GM12872 (cell line): ENCODE measurements at regions not wholly inside any gene's neighbourhood (a gene's known extent, or its start where the extent isn't known, plus 50 kb on each side); places are given as distances from the start of the nearest gene placed in this dataset.

Experiments used
- TF ChIP-seq, protein P1 (sequence below): IDR thresholded peaks from 3 replicates; pipeline ENCODE4 v1.5.1; 2011; ENCODE audit warnings: low read depth, mild to moderate bottlenecking, low read length, moderate library complexity; ENCODE audit not compliant: insufficient read depth

DNA sequence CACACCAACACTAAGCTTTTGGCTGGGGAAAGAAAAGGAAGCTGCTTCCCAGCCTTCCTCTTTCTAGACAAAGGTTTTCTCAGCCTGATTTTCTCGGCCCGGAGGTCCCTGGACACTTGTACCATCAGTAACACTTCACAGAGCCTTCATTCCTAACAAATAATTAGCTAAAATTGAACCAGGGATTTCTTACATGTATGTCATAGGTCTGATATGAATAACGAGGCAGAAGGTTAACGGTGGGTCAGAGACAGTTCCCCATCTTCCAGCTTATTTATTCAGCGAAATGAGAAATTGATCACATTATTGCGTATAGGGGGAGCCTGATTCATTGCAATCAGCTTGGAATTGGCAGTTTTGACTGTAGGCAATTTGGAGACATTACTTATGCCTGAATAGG is 142.5 kb downstream of the SALL1 start:
- TF ChIP-seq, protein P1, sequence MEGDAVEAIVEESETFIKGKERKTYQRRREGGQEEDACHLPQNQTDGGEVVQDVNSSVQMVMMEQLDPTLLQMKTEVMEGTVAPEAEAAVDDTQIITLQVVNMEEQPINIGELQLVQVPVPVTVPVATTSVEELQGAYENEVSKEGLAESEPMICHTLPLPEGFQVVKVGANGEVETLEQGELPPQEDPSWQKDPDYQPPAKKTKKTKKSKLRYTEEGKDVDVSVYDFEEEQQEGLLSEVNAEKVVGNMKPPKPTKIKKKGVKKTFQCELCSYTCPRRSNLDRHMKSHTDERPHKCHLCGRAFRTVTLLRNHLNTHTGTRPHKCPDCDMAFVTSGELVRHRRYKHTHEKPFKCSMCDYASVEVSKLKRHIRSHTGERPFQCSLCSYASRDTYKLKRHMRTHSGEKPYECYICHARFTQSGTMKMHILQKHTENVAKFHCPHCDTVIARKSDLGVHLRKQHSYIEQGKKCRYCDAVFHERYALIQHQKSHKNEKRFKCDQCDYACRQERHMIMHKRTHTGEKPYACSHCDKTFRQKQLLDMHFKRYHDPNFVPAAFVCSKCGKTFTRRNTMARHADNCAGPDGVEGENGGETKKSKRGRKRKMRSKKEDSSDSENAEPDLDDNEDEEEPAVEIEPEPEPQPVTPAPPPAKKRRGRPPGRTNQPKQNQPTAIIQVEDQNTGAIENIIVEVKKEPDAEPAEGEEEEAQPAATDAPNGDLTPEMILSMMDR, result no peak

DNA sequence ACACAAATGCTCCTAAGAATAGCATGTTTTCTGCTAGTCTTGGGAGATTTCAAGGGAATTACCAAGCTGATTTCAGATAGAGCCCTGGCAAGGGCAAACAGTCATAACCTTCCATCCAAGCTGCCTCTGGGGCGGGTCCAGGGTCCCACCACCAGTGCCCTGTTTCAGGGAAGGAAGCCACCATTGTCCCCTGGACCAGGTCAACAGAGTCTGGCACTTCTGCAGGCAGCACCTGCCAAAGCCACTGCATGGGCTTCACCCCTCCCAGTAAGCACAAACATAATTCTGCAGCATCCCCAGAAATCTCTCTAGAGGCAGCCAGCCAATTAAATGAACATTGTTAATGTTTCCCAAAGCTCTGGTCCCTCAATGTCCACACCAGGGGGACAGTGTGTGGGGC is 143.0 kb downstream of the SALL1 start:
- TF ChIP-seq, protein P1, result no peak

DNA sequence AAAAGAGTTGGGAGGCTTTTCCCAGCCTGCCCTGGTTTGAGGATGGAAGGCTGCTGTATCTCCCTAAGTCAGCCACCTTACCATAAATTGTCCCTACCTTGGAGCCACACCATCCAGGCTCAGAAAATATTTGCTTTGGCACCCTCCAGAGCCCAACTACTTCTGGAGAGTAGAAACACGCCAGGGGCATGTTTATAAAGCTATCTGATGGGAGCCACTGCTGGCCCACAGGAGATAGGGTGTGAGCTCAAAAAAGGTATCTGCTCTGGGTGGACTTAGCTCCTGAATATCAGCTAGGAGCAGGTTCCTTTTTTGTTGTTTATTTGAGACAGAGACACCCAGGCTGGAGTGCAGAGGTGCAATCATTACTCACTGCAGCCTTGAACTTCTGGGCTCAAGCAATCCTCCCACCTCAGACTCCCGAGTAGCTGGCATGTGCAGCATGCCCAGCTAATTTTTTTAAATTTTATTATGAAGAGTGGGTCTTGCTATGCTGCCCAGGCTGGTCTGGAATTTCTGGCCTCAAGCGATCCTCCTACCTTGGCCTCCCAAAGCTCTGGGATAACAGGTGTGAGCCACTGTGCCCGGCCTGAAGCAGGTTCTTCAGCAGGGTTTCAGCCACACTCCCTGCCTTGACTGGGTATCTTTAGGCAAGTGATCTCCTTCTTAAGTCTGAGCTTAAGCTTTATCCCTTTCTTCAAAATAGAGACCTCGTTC is 147.1 kb downstream of the SALL1 start:
- TF ChIP-seq, protein P1, result no peak

DNA sequence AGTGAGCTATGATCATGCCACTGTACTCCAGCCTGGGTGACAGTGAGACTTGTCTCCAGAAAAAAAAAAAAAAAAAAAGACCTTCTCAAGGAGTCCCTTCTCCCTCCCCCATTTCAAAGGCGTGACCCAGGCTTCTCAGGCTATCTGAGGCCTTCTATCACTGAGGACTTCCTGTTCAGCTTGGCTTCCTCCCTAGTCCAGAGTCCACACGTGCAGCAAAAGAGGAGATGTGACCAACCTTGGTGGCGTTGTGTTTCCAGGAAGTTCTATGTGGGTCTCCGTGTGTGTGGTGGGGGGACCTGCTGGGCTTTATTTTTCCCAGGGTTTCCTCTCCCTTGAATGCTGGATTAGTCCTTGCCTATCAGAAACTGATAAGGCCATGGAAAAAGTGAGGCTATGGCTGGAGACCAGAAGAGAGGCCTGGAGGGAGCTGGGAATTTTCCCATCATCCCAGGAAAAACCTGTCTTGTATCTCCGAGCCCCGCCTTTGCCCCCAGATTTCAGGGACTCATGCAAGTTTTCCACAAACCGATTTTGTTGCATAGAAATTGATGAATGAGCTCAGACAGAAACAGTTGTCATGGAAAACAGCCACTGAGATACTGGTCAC is 148.1 kb downstream of the SALL1 start:
- TF ChIP-seq, protein P1, result no peak

DNA sequence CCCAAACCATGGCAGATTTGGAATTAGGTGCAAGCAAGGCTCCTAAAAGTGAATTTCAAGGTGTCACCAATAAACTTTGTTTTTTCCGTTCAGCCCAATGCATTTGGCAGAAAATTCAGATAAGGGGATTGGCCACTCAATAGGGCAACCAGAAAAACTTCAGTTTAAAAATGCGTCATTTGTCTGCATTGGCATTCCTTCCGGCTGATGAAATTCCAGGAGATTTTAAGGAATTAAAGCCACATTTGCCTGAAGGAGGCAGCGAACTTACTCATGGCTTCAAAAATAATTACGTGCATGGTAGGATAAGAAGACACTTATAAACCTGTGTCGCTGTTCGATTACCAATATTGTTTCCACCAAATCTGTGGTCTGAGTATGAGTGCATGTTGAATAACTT is 151.9 kb downstream of the SALL1 start:
- TF ChIP-seq, protein P1, result no peak

DNA sequence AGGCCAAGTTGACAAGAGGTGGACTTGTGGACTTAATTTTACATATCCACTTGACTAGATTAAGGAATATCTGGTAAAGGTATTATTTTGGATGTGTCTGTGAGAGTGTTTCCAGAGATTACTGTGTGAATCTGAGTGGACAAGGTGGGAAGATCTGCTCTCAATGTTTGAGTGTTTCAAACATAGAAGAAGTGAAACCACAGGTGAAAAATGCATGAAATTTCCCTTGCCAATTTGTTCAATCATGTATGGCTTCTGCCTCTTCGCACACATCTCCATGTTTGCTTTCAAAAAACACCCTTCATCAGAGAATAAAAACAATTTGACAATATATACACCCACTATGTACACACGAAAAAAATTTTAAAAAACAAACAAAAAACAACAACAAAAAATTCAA is 152.7 kb downstream of the SALL1 start:
- TF ChIP-seq, protein P1, result no peak

DNA sequence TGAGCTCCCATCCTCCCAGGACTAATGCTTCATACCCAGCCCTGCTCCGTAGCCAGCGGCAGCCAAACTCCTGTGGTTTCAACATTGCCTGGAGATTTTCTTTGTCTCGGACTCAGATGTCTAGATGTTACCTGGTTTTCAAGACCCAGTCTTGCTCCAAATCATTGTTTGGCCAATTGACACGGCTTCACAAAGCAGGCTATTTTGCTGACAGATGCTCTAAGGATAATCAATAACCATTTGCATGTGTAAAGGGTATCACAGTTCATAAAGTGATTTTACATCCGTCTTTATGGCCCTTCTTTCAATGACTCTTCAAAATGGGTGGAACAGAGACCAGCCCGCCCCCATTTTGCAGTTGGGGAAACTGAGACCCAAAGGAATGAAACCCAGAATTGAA is 153.4 kb downstream of the SALL1 start:
- TF ChIP-seq, protein P1, result no peak
